PC-3 (cell line): ENCODE measurements at regions not wholly inside any gene's neighbourhood (a gene's known extent, or its start where the extent isn't known, plus 50 kb on each side); places are given as distances from the start of the nearest gene placed in this dataset.

Source experiments
- ATAC-seq: fragments of 200-7000 bp; cut with Tn5 transposase; 2 replicates; pipeline ENCODE4 v1.9.1; 2020; ENCODE audit warnings: mild to moderate bottlenecking, moderate library complexity
- BruUV-seq: library from RNA; stranded (reverse); fragments of 400-500 nt; replicated peaks from 2 replicates; lab custom pipeline; 2021; lab: Mats Ljungman, UMichigan
- CTCF ChIA-PET: fragments of 300-600 bp; sonication (Branson Sonifier 250); formaldehyde crosslinking; loops from one replicate; lab custom pipeline; 2022; ENCODE audit warnings: antibody characterized with exemption; lab: Charles Lee
- POLR2A ChIA-PET: fragments of 300-600 bp; sonication (Branson Sonifier 250); formaldehyde crosslinking; loops from one replicate; lab custom pipeline; 2022; ENCODE audit warnings: antibody characterized with exemption; ENCODE audit not compliant: unreplicated experiment; lab: Charles Lee
- DNase-seq: peaks from one replicate; pipeline ENCODE4 v3.0.0-alpha.2; 2015
- H2AFZ ChIP-seq: fragments of 300-600 bp; sonication (generic); 2 replicates; pipeline ENCODE4 v1.6.0; 2016; ENCODE audit warnings: antibody characterized with exemption, low read length
- H3F3A ChIP-seq: fragments of 300-600 bp; sonication (generic); one replicate; pipeline ENCODE4 v1.6.0; 2017; ENCODE audit warnings: antibody characterized with exemption, low read length, control low read depth, mild to moderate bottlenecking; ENCODE audit not compliant: unreplicated experiment
- H3K27ac ChIP-seq: fragments of 300-600 bp; sonication (generic); 2 replicates; pipeline ENCODE4 v1.5.1; 2016; ENCODE audit warnings: mild to moderate bottlenecking, low read length
- H3K27me3 ChIP-seq: fragments of 300-600 bp; sonication (generic); 2 replicates; pipeline ENCODE4 v1.6.1; 2016; ENCODE audit warnings: low read length, mixed read lengths
- H3K36me3 ChIP-seq: fragments of 300-600 bp; sonication (generic); 2 replicates; pipeline ENCODE4 v1.6.1; 2016; ENCODE audit warnings: low read depth, mixed run types, low read length, mixed read lengths
- H3K4me1 ChIP-seq: fragments of 300-600 bp; sonication (generic); 2 replicates; pipeline ENCODE4 v1.5.1; 2016; ENCODE audit warnings: low read length; ENCODE audit not compliant: insufficient read depth
- H3K4me2 ChIP-seq: fragments of 300-600 bp; sonication (generic); 2 replicates; pipeline ENCODE4 v1.6.0; 2016; ENCODE audit warnings: low read length
- H3K4me3 ChIP-seq: fragments of 300-600 bp; sonication (generic); 2 replicates; pipeline ENCODE4 v1.5.1; 2016; ENCODE audit warnings: mild to moderate bottlenecking, low read length, mixed read lengths
- H3K79me2 ChIP-seq: fragments of 300-600 bp; sonication (generic); 2 replicates; pipeline ENCODE4 v1.6.1; 2017; ENCODE audit warnings: low read length, mixed read lengths
- H3K9ac ChIP-seq: fragments of 300-600 bp; sonication (generic); 2 replicates; pipeline ENCODE4 v1.6.0; 2016; ENCODE audit warnings: mild to moderate bottlenecking, low read length
- H3K9me2 ChIP-seq: fragments of 300-600 bp; sonication (generic); replicated peaks from 2 replicates; pipeline ENCODE4 v1.6.1; 2016; ENCODE audit warnings: mixed run types, low read length, mixed read lengths
- H3K9me3 ChIP-seq: fragments of 300-600 bp; sonication (generic); 2 replicates; pipeline ENCODE4 v1.6.1; 2016; ENCODE audit warnings: low read length, mixed read lengths
- H4K20me1 ChIP-seq: fragments of 300-600 bp; sonication (generic); 2 replicates; pipeline ENCODE4 v1.6.1; 2016; ENCODE audit warnings: low read length, mixed read lengths
- EZH2 ChIP-seq: fragments of 300-600 bp; sonication (generic); IDR thresholded peaks from one replicate; pipeline ENCODE4 v1.6.1; 2017; ENCODE audit warnings: antibody characterized with exemption, mild to moderate bottlenecking, low read length; ENCODE audit not compliant: unreplicated experiment
- EZH2phosphoT487 ChIP-seq: fragments of 300-600 bp; sonication (generic); IDR thresholded peaks from 2 replicates; pipeline ENCODE4 v1.6.1; 2018; ENCODE audit warnings: mild to moderate bottlenecking, antibody characterized with exemption, low read length, borderline replicate concordance
- intact Hi-C: fragments of 100-400 bp; cut with micrococcal nuclease; formaldehyde crosslinking; loops from 2 replicates; pipeline ENCODE4 v1.9.0; 2023
- TF ChIP-seq, protein P1 (sequence below): fragments of 300-600 bp; sonication (generic); conservative IDR thresholded peaks from 2 replicates; pipeline ENCODE4 v1.5.1; 2017; ENCODE audit warnings: antibody characterized with exemption, low read depth, mild to moderate bottlenecking, low read length

DNA sequence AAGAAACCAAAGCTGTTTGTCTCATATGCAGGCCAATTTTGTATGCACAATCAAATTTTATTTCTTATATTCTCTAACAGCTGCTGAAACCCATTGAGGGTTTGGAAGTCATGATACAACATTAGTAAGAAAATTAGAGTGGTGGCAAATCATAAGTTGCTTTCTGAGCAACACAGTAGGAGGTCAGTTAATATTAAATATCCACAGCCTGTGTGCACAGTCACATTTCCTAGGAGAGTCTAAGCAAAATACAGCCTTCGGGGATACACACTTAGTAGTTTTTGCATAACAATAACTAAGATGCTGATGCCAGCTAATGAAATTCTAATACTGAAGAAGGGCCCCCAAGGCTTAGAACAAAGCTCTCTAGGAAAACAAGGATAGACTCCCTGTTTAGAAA lies 209.6 kb upstream of the E2F7 start:
- CTCF ChIA-PET: no interaction called here
- POLR2A ChIA-PET: no interaction called here
- no peaks in the 10 kb centered on the region for H3K79me2 ChIP-seq
- DNase-seq (no peak), ATAC-seq (no peak)
- no peak overlapping the region for H3K27ac ChIP-seq
- no peak overlapping the region for H3K4me2 ChIP-seq
- TF ChIP-seq, protein P1, sequence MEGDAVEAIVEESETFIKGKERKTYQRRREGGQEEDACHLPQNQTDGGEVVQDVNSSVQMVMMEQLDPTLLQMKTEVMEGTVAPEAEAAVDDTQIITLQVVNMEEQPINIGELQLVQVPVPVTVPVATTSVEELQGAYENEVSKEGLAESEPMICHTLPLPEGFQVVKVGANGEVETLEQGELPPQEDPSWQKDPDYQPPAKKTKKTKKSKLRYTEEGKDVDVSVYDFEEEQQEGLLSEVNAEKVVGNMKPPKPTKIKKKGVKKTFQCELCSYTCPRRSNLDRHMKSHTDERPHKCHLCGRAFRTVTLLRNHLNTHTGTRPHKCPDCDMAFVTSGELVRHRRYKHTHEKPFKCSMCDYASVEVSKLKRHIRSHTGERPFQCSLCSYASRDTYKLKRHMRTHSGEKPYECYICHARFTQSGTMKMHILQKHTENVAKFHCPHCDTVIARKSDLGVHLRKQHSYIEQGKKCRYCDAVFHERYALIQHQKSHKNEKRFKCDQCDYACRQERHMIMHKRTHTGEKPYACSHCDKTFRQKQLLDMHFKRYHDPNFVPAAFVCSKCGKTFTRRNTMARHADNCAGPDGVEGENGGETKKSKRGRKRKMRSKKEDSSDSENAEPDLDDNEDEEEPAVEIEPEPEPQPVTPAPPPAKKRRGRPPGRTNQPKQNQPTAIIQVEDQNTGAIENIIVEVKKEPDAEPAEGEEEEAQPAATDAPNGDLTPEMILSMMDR: no peak
- TF ChIP-seq EZH2phosphoT487 (no peak), EZH2 (no peak)
- H4K20me1 ChIP-seq: no peaks in the 10 kb centered on the region
- H3F3A ChIP-seq: no peaks in the 10 kb centered on the region
- BruUV-seq: no TSS peak
- intact Hi-C loops: loop anchor here (10.0 kb wide), 1 partner anchor 410 kb away; no protein-coding TSS in a partner anchor
- no peak overlapping the region for H2AFZ ChIP-seq
- no peak overlapping the region for H3K4me3 ChIP-seq
- peaks cover 18% of the 10 kb centered on the region; the same call in 1 of the 2 replicates for H3K27me3 ChIP-seq
- H3K9ac ChIP-seq: no peak overlapping the region
- no peaks in the 10 kb centered on the region for H3K36me3 ChIP-seq
- H3K9me3 ChIP-seq: no peaks in the 10 kb centered on the region
- no peaks in the 10 kb centered on the region for H3K4me1 ChIP-seq
- H3K9me2 ChIP-seq: no peaks in the 10 kb centered on the region

DNA sequence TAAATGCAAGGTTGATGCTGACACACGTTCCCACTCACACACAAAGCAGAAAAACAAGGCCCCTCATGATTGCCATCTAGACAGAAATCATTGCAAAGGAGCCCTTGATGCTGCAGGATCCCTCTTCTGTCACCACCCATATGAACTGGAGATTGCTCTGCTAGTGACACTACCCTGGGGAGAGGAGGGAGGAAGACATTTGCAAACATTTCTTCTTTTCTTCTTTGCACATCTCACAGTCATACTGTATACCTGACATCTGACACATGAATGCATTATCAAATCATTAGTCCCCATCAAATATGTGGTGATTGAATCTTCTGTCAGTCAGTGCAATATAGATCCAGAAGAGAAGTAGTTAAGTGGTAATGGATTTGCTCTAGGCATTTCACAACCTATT lies 208.5 kb upstream of the E2F7 start:
- H3K9me2 ChIP-seq: no peaks in the 10 kb centered on the region
- H3K4me2 ChIP-seq: no peak overlapping the region
- peaks cover 25% of the 10 kb centered on the region; the same call in 1 of the 2 replicates for H3K27me3 ChIP-seq
- H3K79me2 ChIP-seq: no peaks in the 10 kb centered on the region
- intact Hi-C loops: loop anchor here (10.0 kb wide), 1 partner anchor 411 kb away; no protein-coding TSS in a partner anchor
- H4K20me1 ChIP-seq: no peaks in the 10 kb centered on the region
- no peaks in the 10 kb centered on the region for H3K4me1 ChIP-seq
- no peaks in the 10 kb centered on the region for H3K36me3 ChIP-seq
- H3K9me3 ChIP-seq: no peaks in the 10 kb centered on the region
- CTCF ChIA-PET: no interaction called here
- DNase-seq: no peak
- TF ChIP-seq EZH2phosphoT487: no peak
- TF ChIP-seq, protein P1: no peak
- TF ChIP-seq EZH2: no peak
- H3F3A ChIP-seq: no peaks in the 10 kb centered on the region
- POLR2A ChIA-PET: no interaction called here
- H2AFZ ChIP-seq: no peak overlapping the region
- ATAC-seq: no peak
- no peak overlapping the region for H3K27ac ChIP-seq
- H3K9ac ChIP-seq: no peak overlapping the region
- no TSS peak for BruUV-seq
- H3K4me3 ChIP-seq: no peak overlapping the region

DNA sequence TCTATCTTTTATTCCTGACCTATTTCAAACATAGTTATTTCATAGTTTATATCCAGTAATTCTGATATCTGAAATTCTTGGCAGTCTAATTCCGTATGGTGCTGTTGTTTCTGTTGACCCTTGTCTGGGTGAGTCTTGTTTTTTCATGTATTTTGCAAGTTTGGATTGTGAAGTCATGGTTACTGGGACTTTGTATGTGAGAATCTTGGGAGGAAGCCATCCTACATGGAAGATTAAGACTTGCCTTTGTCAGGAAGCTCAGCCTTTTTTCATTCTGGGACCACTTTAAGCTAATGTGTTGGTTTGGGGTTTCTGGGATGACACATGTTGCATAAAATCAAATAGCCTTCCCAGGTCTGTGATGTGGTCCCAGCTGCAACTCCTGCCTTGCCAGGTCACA lies 191.6 kb upstream of the E2F7 start:
- H3F3A ChIP-seq: no peaks in the 10 kb centered on the region
- no peak overlapping the region for H2AFZ ChIP-seq
- H3K9ac ChIP-seq: no peak overlapping the region
- H3K27ac ChIP-seq: no peak overlapping the region
- H4K20me1 ChIP-seq: no peaks in the 10 kb centered on the region
- no peaks in the 10 kb centered on the region for H3K36me3 ChIP-seq
- no peaks in the 10 kb centered on the region for H3K4me1 ChIP-seq
- no peak overlapping the region for H3K4me2 ChIP-seq
- no peak overlapping the region for H3K4me3 ChIP-seq
- no peak for ATAC-seq
- intact Hi-C loops: no loop called here
- no peaks in the 10 kb centered on the region for H3K79me2 ChIP-seq
- no TSS peak for BruUV-seq
- no peaks in the 10 kb centered on the region for H3K9me3 ChIP-seq
- DNase-seq: no peak
- ChIA-PET POLR2A (no interaction called here), CTCF (no interaction called here)
- peaks cover 10% of the 10 kb centered on the region for H3K27me3 ChIP-seq
- no peaks in the 10 kb centered on the region for H3K9me2 ChIP-seq
- TF ChIP-seq EZH2 (no peak), EZH2phosphoT487 (no peak)
- TF ChIP-seq, protein P1: no peak
